Activated naive CD4-positive, alpha-beta T cell treated with anti-CD3 and anti-CD28 coated beads, Interleukin-2, amount 50 U/mL, for 24 hours (primary cell): ENCODE measurements at regions not wholly inside any gene's neighbourhood (a gene's known extent, or its start where the extent isn't known, plus 50 kb on each side); places are given as distances from the start of the nearest gene placed in this dataset.
"Not testable (repeated sequence)": the region's sequence is repeated elsewhere in the genome, so short reads cannot be mapped to it uniquely, and the experiment has no call there.

ENCODE experiments used
- H3K27ac Mint-ChIP-seq: one replicate; pipeline ENCODE4 v1.8.0; 2021; ENCODE audit warnings: mild to moderate bottlenecking, mixed read lengths
- H3K27me3 Mint-ChIP-seq: one replicate; pipeline ENCODE4 v1.8.0; 2021; ENCODE audit warnings: mixed read lengths
- H3K36me3 Mint-ChIP-seq: one replicate; pipeline ENCODE4 v1.8.0; 2021; ENCODE audit warnings: mixed read lengths
- H3K4me1 Mint-ChIP-seq: one replicate; pipeline ENCODE4 v1.8.0; 2021; ENCODE audit warnings: mixed read lengths
- H3K4me3 Mint-ChIP-seq: one replicate; pipeline ENCODE4 v1.8.0; 2021; ENCODE audit warnings: mild to moderate bottlenecking, mixed read lengths
- H3K9me3 Mint-ChIP-seq: one replicate; pipeline ENCODE4 v1.8.0; 2021; ENCODE audit warnings: mixed read lengths

- Mint-ChIP-seq H3K27me3 (peaks cover 4% of the 10 kb centered on the region), H3K9me3 (no peaks in the 10 kb centered on the region), H3K36me3 (peaks cover 1% of the 10 kb centered on the region), H3K27ac (no peak overlapping the region), H3K4me1 (peaks cover 19% of the 10 kb centered on the region), H3K4me3 (peak overlapping the region; percentile 64)
Observed at GRCh38 chr7:142646386-142647140, 102.7 kb upstream of the PRSS1 start.

GRCh38 chr7:142645777-142646176, 103.5 kb upstream of the PRSS1 start:
- Mint-ChIP-seq H3K27ac (peak overlapping the region; percentile 76), H3K4me3 (peak overlapping the region; percentile 64), H3K4me1 (peaks cover 19% of the 10 kb centered on the region), H3K9me3 (no peaks in the 10 kb centered on the region), H3K27me3 (peaks cover 4% of the 10 kb centered on the region), H3K36me3 (no peaks in the 10 kb centered on the region)

GRCh38 chr7:142642316-142642715, 107.0 kb upstream of the PRSS1 start:
- Mint-ChIP-seq H3K4me3 (no peak overlapping the region), H3K36me3 (no peaks in the 10 kb centered on the region)

GRCh38 chr7:142641252-142641651, 108.0 kb upstream of the PRSS1 start:
- H3K4me1 Mint-ChIP-seq, result peaks cover 29% of the 10 kb centered on the region
- H3K4me3 Mint-ChIP-seq, H3K27me3 Mint-ChIP-seq, H3K9me3 Mint-ChIP-seq, H3K36me3 Mint-ChIP-seq: not testable (repeated sequence)
- H3K27ac Mint-ChIP-seq, result peak overlapping the region; percentile 55

More at GRCh38 chr7:142642316-142642715, 107.0 kb upstream of the PRSS1 start:
- Mint-ChIP-seq H3K27me3 (peaks cover 4% of the 10 kb centered on the region), H3K9me3 (no peaks in the 10 kb centered on the region), H3K27ac (no peak overlapping the region), H3K4me1 (peaks cover 26% of the 10 kb centered on the region)

GRCh38 chr7:142638581-142638980, 110.7 kb upstream of the PRSS1 start:
- Mint-ChIP-seq H3K27me3 (peaks cover 2% of the 10 kb centered on the region), H3K9me3 (no peaks in the 10 kb centered on the region), H3K4me3 (peak overlapping the region; percentile 55), H3K4me1 (peaks cover 24% of the 10 kb centered on the region), H3K27ac (no peak overlapping the region), H3K36me3 (no peaks in the 10 kb centered on the region)

- Mint-ChIP-seq H3K4me3 (peak overlapping the region; percentile 94), H3K27ac (peak overlapping the region; percentile 100), H3K36me3 (no peaks in the 10 kb centered on the region), H3K9me3 (no peaks in the 10 kb centered on the region), H3K27me3 (no peaks in the 10 kb centered on the region), H3K4me1 (peaks cover 23% of the 10 kb centered on the region)
Observed at GRCh38 chr7:142637240-142637639, 112.0 kb upstream of the PRSS1 start.

- Mint-ChIP-seq H3K4me1 (peaks cover 28% of the 10 kb centered on the region), H3K36me3 (no peaks in the 10 kb centered on the region), H3K27me3 (no peaks in the 10 kb centered on the region), H3K4me3 (peak overlapping the region; percentile 94), H3K27ac (peak overlapping the region; percentile 100), H3K9me3 (no peaks in the 10 kb centered on the region)
Observed at GRCh38 chr7:142636751-142637150, 112.5 kb upstream of the PRSS1 start.

GRCh38 chr7:142636107-142636506, 113.2 kb upstream of the PRSS1 start:
- H3K9me3 Mint-ChIP-seq, H3K27me3 Mint-ChIP-seq, H3K36me3 Mint-ChIP-seq: not testable (repeated sequence)
- peak overlapping the region; percentile 68 for H3K4me3 Mint-ChIP-seq
- H3K27ac Mint-ChIP-seq, result peak overlapping the region; percentile 55
- H3K4me1 Mint-ChIP-seq, result peaks cover 29% of the 10 kb centered on the region

GRCh38 chr7:142632271-142633134, 116.8 kb upstream of the PRSS1 start:
- Mint-ChIP-seq H3K4me1 (peaks cover 24% of the 10 kb centered on the region), H3K36me3 (no peaks in the 10 kb centered on the region), H3K4me3 (peak overlapping the region; percentile 57), H3K9me3 (no peaks in the 10 kb centered on the region), H3K27me3 (no peaks in the 10 kb centered on the region), H3K27ac (peak overlapping the region; percentile 70)

- H3K9me3 Mint-ChIP-seq, result no peaks in the 10 kb centered on the region
- no peak overlapping the region for H3K27ac Mint-ChIP-seq
- H3K27me3 Mint-ChIP-seq, result no peaks in the 10 kb centered on the region
- H3K36me3 Mint-ChIP-seq, result no peaks in the 10 kb centered on the region
- H3K4me1 Mint-ChIP-seq, result peaks cover 17% of the 10 kb centered on the region
- no peak overlapping the region for H3K4me3 Mint-ChIP-seq
Observed at GRCh38 chr7:142629588-142630260, 119.5 kb upstream of the PRSS1 start.

- peaks cover 16% of the 10 kb centered on the region for H3K4me1 Mint-ChIP-seq
Observed at GRCh38 chr7:142628945-142629344, 120.3 kb upstream of the PRSS1 start.

GRCh38 chr7:142627223-142627622, 122.0 kb upstream of the PRSS1 start:
- not testable (repeated sequence) for H3K9me3 Mint-ChIP-seq, H3K27me3 Mint-ChIP-seq, H3K36me3 Mint-ChIP-seq, H3K27ac Mint-ChIP-seq, H3K4me1 Mint-ChIP-seq
- H3K4me3 Mint-ChIP-seq, result peak overlapping the region; percentile 77

More at GRCh38 chr7:142628945-142629344, 120.3 kb upstream of the PRSS1 start:
- Mint-ChIP-seq H3K27ac (no peak overlapping the region), H3K36me3 (no peaks in the 10 kb centered on the region), H3K4me3 (no peak overlapping the region), H3K9me3 (no peaks in the 10 kb centered on the region), H3K27me3 (no peaks in the 10 kb centered on the region)

GRCh38 chr7:142626420-142627035, 122.7 kb upstream of the PRSS1 start:
- Mint-ChIP-seq H3K9me3 (no peaks in the 10 kb centered on the region), H3K4me3 (peak overlapping the region; percentile 77), H3K27ac (peak overlapping the region; percentile 41), H3K27me3 (no peaks in the 10 kb centered on the region), H3K4me1 (peaks cover 3% of the 10 kb centered on the region), H3K36me3 (no peaks in the 10 kb centered on the region)

GRCh38 chr7:142625216-142625615, 124.1 kb upstream of the PRSS1 start:
- H3K9me3 Mint-ChIP-seq, H3K4me1 Mint-ChIP-seq, H3K27me3 Mint-ChIP-seq, H3K4me3 Mint-ChIP-seq, H3K36me3 Mint-ChIP-seq, H3K27ac Mint-ChIP-seq: not testable (repeated sequence)

GRCh38 chr7:142620402-142620801, 128.9 kb upstream of the PRSS1 start:
- H3K4me3 Mint-ChIP-seq, result peak overlapping the region; percentile 47

More at GRCh38 chr7:142620402-142620801, 128.9 kb upstream of the PRSS1 start:
- H3K4me1 Mint-ChIP-seq, result peaks cover 13% of the 10 kb centered on the region
- no peaks in the 10 kb centered on the region for H3K36me3 Mint-ChIP-seq
- no peaks in the 10 kb centered on the region for H3K27me3 Mint-ChIP-seq
- peak overlapping the region; percentile 68 for H3K27ac Mint-ChIP-seq
- H3K9me3 Mint-ChIP-seq, result no peaks in the 10 kb centered on the region
